Panc1 (cell line): ENCODE measurements at regions not wholly inside any gene's neighbourhood (a gene's known extent, or its start where the extent isn't known, plus 50 kb on each side); places are given as distances from the start of the nearest gene placed in this dataset.

Experiments
- ATAC-seq: fragments of 200-7000 bp; cut with Tn5 transposase; 2 replicates; pipeline ENCODE4 v1.9.1; 2020; ENCODE audit warnings: mild to moderate bottlenecking, moderate library complexity
- BruUV-seq: library from RNA; stranded (reverse); fragments of 400-500 nt; replicated peaks from 2 replicates; lab custom pipeline; 2021; lab: Mats Ljungman, UMichigan
- CTCF ChIA-PET: fragments of 300-600 bp; sonication (Branson Sonifier 250); formaldehyde crosslinking; loops from one replicate; lab custom pipeline; 2022; ENCODE audit warnings: antibody characterized with exemption; lab: Charles Lee
- POLR2A ChIA-PET: fragments of 300-600 bp; sonication (Branson Sonifier 250); formaldehyde crosslinking; loops from one replicate; lab custom pipeline; 2022; ENCODE audit warnings: antibody characterized with exemption; lab: Charles Lee
- DNase-seq: peaks from one replicate; pipeline ENCODE4 v3.0.0-alpha.2; 2010; ENCODE audit warnings: low read depth, low spot score
- H3K27ac ChIP-seq: 2 replicates; pipeline ENCODE4 v1.5.1; 2011; ENCODE audit warnings: mild to moderate bottlenecking, low read length, inconsistent platforms
- H3K27me3 ChIP-seq: fragments of 200-500 bp; sonication (Bioruptor generic); 2 replicates; pipeline ENCODE4 v1.6.0; 2014; ENCODE audit warnings: low read length, inconsistent platforms; ENCODE audit not compliant: control insufficient read depth, insufficient read depth
- H3K36me3 ChIP-seq: fragments of 200-500 bp; sonication (Bioruptor generic); 2 replicates; pipeline ENCODE4 v1.5.1; 2014; ENCODE audit warnings: inconsistent platforms, mild to moderate bottlenecking, low read length, moderate library complexity; ENCODE audit not compliant: control insufficient read depth, insufficient read depth
- H3K4me1 ChIP-seq: 2 replicates; pipeline ENCODE4 v1.5.1; 2011; ENCODE audit warnings: inconsistent platforms, mild to moderate bottlenecking, low read length, moderate library complexity; ENCODE audit not compliant: control insufficient read depth, insufficient read depth
- H3K4me3 ChIP-seq, 2 experiments: 2 replicates each; pipeline ENCODE4 v1.5.1; 2011 to 2012; ENCODE audit warnings: low read depth in 2 of 2, low read length in 2 of 2, mild to moderate bottlenecking in 2 of 2, inconsistent platforms in 1 of 2, moderate library complexity in 1 of 2
- H3K9me3 ChIP-seq: fragments of 200-500 bp; sonication (Bioruptor generic); 2 replicates; pipeline ENCODE4 v1.5.1; 2014; ENCODE audit warnings: low read depth, mild to moderate bottlenecking, inconsistent platforms, low read length, moderate library complexity; ENCODE audit not compliant: control insufficient read depth, insufficient read depth
- POLR2AphosphoS5 ChIP-seq: IDR thresholded peaks from 2 replicates; pipeline ENCODE4 v1.6.1; 2012; ENCODE audit warnings: mild to moderate bottlenecking, low read depth, low read length, moderate library complexity
- SIN3A ChIP-seq: IDR thresholded peaks from 2 replicates; pipeline ENCODE4 v1.6.1; 2012; ENCODE audit warnings: low read depth, mild to moderate bottlenecking, low read length, moderate library complexity, borderline replicate concordance; ENCODE audit not compliant: insufficient read depth
- TCF7L2 ChIP-seq: IDR thresholded peaks from 2 replicates; pipeline ENCODE4 v1.6.1; 2011; ENCODE audit warnings: mild to moderate bottlenecking, low read depth, low read length, inconsistent platforms
- in situ Hi-C: cut with HindIII; loops from 2 replicates; pipeline ENCODE4 v1.10.0; 2016; ENCODE audit warnings: low sequenced_read_pairs, low pct_unique_long_range_greater_than_20kb
- intact Hi-C: fragments of 100-400 bp; cut with micrococcal nuclease; formaldehyde crosslinking; loops from one replicate; pipeline ENCODE4 v1.10.0; 2022; ENCODE audit not compliant: unreplicated experiment
- TF ChIP-seq, protein P1 (sequence below): fragments of 450-650 bp; IDR thresholded peaks from 2 replicates; pipeline ENCODE4 v1.5.1; 2017; ENCODE audit warnings: mild to moderate bottlenecking
- TF ChIP-seq, protein P2 (sequence below), 2 experiments: IDR thresholded peaks; 2 replicates each; pipeline ENCODE4 v1.6.1; 2011 to 2012; ENCODE audit warnings: low read depth in 2 of 2, control low read depth in 1 of 2, low read length in 1 of 2, mild to moderate bottlenecking in 1 of 2, moderate library complexity in 1 of 2; ENCODE audit not compliant: insufficient read depth in 1 of 2

DNA sequence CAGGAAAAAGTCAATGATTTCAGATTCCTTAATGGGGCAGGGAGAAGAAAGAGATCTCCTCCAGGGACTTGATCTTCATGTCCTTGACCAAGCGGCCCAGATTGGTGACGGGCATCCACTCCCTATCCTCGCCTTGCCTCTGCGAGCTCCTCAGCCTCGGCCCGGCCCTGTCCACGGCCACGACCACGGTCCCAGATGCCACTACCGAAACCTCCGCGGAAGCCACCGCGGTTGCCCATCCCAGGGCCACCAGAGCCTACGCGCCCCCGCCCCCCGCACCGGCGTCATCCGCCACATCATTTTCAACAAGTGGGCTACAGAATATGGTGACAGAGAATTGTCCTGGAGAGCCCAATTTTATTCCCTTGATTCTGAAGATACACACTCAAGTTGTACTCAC is 751.2 kb upstream of the PABPC4L start:
- Histone ChIP-seq H3K27ac (no peak overlapping the region), H3K4me1 (no peaks in the 10 kb centered on the region), H3K36me3 (no peaks in the 10 kb centered on the region), H3K4me3 (no peak overlapping the region), H3K27me3 (no peaks in the 10 kb centered on the region), H3K9me3 (no peaks in the 10 kb centered on the region)
- POLR2A ChIA-PET = no interaction called here
- no TSS peak for BruUV-seq
- intact Hi-C loops = no loop called here
- ATAC-seq = no peak
- CTCF ChIA-PET = no interaction called here
- no peak for DNase-seq
- TF ChIP-seq, protein P1, sequence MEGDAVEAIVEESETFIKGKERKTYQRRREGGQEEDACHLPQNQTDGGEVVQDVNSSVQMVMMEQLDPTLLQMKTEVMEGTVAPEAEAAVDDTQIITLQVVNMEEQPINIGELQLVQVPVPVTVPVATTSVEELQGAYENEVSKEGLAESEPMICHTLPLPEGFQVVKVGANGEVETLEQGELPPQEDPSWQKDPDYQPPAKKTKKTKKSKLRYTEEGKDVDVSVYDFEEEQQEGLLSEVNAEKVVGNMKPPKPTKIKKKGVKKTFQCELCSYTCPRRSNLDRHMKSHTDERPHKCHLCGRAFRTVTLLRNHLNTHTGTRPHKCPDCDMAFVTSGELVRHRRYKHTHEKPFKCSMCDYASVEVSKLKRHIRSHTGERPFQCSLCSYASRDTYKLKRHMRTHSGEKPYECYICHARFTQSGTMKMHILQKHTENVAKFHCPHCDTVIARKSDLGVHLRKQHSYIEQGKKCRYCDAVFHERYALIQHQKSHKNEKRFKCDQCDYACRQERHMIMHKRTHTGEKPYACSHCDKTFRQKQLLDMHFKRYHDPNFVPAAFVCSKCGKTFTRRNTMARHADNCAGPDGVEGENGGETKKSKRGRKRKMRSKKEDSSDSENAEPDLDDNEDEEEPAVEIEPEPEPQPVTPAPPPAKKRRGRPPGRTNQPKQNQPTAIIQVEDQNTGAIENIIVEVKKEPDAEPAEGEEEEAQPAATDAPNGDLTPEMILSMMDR = no peak
- no peak for TF ChIP-seq SIN3A
- no peak for TF ChIP-seq POLR2AphosphoS5
- TF ChIP-seq TCF7L2 = no peak
- TF ChIP-seq, protein P2, sequence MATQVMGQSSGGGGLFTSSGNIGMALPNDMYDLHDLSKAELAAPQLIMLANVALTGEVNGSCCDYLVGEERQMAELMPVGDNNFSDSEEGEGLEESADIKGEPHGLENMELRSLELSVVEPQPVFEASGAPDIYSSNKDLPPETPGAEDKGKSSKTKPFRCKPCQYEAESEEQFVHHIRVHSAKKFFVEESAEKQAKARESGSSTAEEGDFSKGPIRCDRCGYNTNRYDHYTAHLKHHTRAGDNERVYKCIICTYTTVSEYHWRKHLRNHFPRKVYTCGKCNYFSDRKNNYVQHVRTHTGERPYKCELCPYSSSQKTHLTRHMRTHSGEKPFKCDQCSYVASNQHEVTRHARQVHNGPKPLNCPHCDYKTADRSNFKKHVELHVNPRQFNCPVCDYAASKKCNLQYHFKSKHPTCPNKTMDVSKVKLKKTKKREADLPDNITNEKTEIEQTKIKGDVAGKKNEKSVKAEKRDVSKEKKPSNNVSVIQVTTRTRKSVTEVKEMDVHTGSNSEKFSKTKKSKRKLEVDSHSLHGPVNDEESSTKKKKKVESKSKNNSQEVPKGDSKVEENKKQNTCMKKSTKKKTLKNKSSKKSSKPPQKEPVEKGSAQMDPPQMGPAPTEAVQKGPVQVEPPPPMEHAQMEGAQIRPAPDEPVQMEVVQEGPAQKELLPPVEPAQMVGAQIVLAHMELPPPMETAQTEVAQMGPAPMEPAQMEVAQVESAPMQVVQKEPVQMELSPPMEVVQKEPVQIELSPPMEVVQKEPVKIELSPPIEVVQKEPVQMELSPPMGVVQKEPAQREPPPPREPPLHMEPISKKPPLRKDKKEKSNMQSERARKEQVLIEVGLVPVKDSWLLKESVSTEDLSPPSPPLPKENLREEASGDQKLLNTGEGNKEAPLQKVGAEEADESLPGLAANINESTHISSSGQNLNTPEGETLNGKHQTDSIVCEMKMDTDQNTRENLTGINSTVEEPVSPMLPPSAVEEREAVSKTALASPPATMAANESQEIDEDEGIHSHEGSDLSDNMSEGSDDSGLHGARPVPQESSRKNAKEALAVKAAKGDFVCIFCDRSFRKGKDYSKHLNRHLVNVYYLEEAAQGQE (IDR thresholded peaks at IDR 0.05; ENCODE audit: insufficient read depth in 1 of 2, low read depth in 2 of 2, low read length in 1 of 2) = no peak
- in situ Hi-C loops = no loop called here

DNA sequence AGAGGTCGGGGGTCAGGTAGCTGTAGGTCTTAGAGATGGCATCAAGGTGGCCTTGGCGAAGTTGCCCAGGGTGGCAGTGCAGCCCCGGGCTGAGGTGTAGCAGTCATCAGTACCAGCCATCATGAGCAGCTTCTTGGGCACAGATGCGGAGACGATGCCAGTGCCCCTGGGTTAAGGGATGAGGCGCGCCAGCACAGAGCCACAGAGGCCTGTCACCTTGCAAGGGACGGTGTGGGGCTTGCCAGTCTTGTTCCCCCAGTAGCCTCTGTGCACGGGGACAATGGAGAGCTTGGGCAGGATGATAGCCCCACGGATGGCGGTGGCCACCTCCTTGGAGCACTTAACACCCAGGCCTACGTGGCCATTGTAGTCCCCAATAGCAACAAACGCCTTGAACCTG is 750.7 kb upstream of the PABPC4L start:
- ATAC-seq (no peak), DNase-seq (no peak)
- Histone ChIP-seq H3K9me3 (no peaks in the 10 kb centered on the region), H3K27ac (no peak overlapping the region), H3K4me1 (no peaks in the 10 kb centered on the region), H3K4me3 (no peak overlapping the region), H3K27me3 (no peaks in the 10 kb centered on the region), H3K36me3 (no peaks in the 10 kb centered on the region)
- in situ Hi-C loops (no loop called here), intact Hi-C loops (no loop called here)
- POLR2A ChIA-PET = no interaction called here
- CTCF ChIA-PET = no interaction called here
- BruUV-seq = no TSS peak
- TF ChIP-seq SIN3A = no peak
- TF ChIP-seq POLR2AphosphoS5 = no peak

DNA sequence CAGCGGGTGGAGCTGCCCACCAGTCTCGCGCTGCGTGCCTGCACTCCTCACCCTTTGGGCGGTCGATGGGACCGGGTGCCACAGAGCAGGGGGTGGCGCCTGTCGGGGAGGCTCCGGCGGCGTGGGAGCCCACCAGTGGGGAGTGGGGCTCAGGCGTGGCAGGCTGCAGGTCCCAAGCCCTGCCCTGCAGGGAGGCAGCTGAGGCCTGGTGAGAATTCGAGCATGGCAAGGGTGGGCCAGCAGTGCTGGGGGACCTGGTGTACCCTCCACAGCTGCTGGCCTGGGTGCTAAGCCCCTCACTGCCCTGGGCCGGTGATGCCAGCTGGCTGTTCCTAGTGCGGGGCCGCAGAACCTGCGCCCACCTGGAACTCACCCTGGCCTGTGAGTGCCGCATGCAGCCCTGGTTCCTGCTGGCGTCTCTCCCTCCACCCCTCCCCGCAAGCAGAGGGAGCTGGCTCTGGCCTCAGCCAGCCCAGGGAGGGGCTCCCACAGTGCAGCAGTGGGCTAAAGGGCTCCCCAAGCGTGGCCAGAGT is 746.6 kb upstream of the PABPC4L start:
- ChIA-PET POLR2A (no interaction called here), CTCF (no interaction called here)
- no peaks in the 10 kb centered on the region for H3K4me1 ChIP-seq
- intact Hi-C loops = no loop called here
- H3K27ac ChIP-seq = no peak overlapping the region
- ATAC-seq (no peak), DNase-seq (no peak)
- H3K27me3 ChIP-seq = no peaks in the 10 kb centered on the region
- no TSS peak for BruUV-seq
- no peaks in the 10 kb centered on the region for H3K36me3 ChIP-seq
- in situ Hi-C loops = no loop called here
- TF ChIP-seq, protein P1 = no peak
- TF ChIP-seq POLR2AphosphoS5 = no peak
- TF ChIP-seq, protein P2 (IDR thresholded peaks at IDR 0.05; ENCODE audit: insufficient read depth in 1 of 2, low read depth in 2 of 2, low read length in 1 of 2) = no peak
- no peak for TF ChIP-seq TCF7L2
- no peak for TF ChIP-seq SIN3A
- H3K4me3 ChIP-seq = no peak overlapping the region
- no peaks in the 10 kb centered on the region for H3K9me3 ChIP-seq
